GM19324 (cell line): ENCODE measurements at regions not wholly inside any gene's neighbourhood (a gene's known extent, or its start where the extent isn't known, plus 50 kb on each side); places are given as distances from the start of the nearest gene placed in this dataset.
"Not testable (repeated sequence)": the region's sequence is repeated elsewhere in the genome, so short reads cannot be mapped to it uniquely, and the experiment has no call there.

Source experiments
- ATAC-seq: cut with Tn5 transposase; IDR thresholded peaks from one replicate; pipeline ENCODE4 v1.9.1; 2021; ENCODE audit warnings: mild to moderate bottlenecking, moderate library complexity; ENCODE audit not compliant: unreplicated experiment, low FRiP score

- no peak for ATAC-seq
Observed at GRCh38 chr4:100679926-100680325, 162.1 kb upstream of the EMCN start.

DNA sequence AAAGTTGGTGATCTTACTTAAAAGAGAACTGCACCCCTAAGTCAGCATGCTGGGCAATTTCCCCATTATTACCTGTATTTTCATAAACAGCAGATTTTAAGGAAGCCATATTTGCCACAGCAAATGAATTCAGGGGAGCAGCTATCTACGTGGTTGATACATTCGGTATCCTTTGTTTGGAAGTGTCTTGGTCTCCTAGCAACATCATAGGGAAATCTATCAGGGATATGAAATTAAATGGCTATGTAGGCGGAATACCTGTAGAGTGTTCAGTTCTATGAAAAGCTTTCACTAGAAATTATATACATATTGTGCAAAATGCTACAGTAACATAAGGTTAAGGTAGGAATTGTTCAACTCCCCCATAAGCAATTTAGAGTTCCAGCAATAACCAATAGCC lies 157.2 kb upstream of the EMCN start:
- ATAC-seq: no peak

DNA sequence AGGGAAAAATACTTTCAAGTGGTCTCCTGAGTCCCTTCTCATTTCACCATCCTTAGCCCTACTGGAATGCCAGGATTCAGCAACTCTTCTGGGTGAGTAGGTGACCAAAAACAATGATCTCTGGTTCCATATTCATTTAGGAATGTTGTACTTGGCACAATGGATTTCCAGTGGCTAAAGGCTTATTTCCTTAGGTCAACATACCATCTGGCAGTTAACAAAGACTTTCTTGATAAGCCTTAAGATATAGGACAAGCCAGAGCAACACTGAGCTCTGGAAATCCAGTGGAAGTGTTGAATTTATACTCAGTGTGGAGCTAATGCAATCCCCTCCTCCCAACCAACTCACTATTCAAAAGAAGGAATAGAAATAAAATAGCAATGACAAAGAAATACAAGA lies 139.4 kb upstream of the EMCN start:
- no peak for ATAC-seq

DNA sequence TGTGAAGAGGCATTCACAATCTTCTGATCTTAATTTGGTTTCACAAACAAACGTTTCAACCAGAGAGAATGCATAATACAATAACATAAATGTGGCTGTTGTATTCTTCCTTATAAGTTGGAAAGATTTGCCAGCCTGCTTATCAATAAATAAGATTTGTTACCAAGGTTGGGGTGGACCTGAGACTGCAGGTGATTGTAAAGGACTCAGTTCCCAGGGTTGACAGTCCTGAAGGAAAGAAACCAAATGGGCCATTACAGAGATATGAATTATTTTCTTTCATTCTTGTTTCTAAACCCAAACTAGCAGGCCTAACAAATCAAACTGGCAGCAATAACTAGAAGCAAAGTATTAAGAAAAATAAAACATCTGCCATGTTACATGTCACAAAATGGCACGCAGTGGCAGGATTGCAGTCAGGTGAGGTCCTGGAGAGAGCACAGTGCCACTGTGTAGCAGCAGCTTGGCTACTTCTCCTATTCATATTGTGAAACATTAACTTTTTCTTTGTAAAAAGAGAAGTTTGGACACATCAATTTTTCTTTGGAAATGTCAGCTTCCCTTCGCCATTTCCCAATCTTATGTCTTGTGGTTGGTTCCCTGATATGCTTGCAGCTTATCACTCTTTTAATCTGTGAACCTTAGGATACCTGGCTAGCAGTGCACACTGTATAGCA lies 133.8 kb upstream of the EMCN start:
- ATAC-seq: no peak

DNA sequence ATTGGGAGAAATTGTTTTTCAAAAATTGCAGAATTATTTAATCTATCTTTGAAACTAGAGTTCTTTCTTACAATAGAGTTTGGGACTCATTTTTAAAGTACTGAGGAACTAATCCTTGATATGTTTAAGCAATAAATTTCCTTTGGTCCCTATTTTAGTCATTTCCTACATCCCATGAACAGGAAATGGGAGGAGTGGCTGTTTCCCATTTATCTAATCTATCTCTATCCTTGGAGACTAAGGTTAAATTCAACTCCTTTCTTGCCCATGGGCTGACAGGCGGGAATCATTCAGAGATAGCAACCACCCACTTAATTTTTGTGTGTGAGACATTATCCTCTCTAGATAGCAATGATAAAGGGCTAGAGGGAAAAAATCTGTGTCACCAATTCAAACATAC lies 131.6 kb upstream of the EMCN start:
- no peak for ATAC-seq

DNA sequence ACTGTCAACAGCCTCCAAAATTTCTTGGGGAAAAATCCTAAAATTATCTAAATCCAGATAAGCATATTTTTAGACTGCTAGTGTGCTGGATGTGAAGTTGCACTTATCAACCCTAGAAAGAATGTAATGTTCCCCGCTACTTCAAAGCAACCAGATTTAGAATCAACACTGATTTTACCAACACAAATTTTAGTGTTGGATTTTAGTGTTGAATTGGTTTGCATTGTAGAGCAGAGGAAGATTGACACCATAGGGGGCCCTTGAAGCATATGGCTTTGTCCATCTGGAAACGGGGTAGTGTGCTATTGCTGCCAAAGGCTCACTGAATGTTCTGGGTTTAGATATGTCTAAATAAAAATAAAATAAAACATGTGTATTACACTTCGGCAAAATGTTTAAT lies 126.3 kb upstream of the EMCN start:
- ATAC-seq: no peak

GRCh38 chr4:100641336-100641735 lies 123.5 kb upstream of the EMCN start:
- ATAC-seq: no peak

DNA sequence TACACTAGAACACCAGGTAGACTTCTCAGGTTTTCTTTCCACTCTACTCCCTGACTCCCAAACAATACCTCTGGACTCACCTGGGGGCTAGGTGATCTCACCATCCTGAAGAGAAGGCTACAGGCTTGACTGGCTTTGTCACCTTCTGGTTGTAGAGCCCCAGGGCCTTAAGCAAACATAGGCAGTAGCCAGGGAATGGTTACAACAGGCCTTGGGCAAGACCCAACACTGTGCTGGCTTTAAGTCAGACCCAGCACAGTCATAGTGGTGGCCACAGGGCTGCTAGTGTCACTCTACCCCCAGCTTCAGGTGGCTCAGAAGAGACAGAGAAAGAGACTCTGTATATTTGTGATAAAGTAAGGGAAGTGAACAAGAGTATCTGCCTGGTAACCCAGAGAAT lies 118.1 kb upstream of the EMCN start:
- no peak for ATAC-seq

DNA sequence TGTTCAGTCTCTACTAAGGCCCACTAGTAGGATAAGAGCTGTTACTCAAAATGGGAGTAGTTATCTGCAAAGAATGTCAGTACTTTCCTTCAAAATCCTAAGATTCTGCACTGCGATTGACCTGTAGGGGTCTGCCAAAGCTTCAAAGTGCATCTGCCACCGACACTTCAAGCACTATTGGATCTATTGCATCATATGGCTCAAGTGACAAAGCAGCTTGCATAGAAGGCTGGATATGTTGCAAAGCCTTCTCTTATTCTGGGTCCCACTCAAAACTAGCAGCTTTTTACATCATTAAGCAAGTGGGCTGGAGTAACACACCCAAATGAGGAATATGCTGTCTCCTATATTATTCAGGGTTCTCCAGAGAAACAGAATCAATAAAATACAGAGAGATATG lies 115.4 kb upstream of the EMCN start:
- no peak for ATAC-seq

DNA sequence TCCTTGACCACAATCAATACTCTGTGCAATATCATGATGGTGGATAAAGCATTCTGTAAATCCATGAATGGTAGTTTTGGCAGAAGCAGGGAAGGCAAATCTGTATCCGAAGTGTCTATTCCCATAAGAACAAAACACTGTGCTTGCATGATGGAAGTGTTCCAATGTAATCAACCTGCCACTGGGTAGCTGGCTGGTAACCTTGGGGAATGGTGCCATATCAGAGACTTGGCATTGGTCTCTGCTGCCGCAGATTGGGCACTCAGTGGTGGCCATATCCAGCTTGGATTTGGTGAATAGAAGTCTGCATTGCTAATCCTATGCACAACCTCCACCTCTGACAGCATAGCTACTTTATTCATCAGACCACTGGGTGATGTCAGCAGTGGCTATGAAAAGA lies 114.3 kb upstream of the EMCN start:
- no peak for ATAC-seq

DNA sequence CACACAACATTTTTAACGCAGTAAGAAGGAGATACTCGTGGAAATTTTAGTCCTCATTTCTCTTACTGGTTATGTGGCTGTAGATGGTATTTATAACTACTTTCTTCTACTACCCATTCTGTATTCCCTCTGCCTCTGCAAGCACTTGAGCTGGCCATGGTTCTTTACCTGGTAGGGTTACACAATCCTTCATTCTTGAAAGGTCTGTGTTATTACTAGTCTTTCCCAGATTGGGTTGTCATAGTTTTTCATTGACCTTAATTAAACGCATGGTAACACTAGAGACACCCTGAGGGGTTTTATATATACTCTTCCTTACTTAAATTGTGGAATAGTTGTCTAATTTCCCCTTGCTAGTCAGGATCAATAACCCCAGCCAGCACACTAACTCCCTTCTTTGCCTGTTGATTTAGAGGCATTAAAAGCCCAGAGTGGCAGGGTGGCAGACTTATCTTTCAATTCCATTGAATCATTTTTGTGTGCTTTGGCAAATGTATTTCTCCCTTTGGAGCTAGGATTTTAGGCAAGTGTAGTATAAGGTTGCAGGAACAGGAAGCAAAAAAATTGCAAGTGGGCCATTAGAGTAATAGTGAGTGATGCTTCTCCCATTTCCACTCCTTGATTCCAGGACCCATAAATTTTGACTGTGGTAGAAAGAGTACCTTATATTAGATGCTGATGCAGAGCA lies 113.6 kb upstream of the EMCN start:
- ATAC-seq: no peak

DNA sequence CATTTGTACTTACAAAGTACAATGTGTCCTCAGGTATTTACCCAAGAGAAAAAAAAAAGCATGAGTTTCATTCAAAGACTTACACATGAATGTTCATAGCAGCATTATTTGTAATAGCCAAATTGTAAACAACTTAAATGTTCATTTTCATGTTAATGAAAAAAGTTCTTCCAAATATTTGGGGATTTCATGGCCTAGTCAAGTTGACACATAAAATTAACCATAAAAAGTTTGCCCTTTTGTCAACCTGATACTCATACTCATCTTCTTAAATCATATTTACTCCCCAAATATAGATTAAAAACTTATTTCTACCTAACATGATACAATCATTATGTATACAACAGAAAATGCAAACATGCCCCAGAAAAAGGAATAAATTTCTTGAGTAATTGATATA lies 112.5 kb upstream of the EMCN start:
- no peak for ATAC-seq

GRCh38 chr4:100609810-100610209 lies 92.0 kb upstream of the EMCN start:
- no peak for ATAC-seq

DNA sequence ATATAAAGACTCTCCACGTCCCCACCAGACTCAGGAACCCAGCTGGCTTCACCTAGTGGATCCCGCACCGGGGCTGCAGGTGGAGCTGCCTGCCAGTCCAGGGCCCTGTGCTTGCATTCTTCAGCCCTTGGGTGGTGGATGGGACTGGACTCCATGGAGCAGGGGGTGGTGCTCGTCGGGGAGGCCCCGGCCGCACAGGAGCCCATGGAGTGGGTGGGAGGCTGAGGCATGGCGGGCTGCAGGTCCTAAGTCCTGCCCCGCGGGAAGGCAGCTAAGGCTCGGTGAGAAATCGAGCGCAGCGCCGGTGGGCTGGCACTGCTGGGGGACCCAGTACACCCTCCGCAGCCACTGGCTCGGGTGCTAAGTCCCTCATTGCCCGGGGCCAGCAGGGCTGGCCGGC lies 90.8 kb upstream of the EMCN start:
- not testable (repeated sequence) for ATAC-seq

- no peak for ATAC-seq
Observed at GRCh38 chr4:100605144-100605543, 87.3 kb upstream of the EMCN start.

- no peak for ATAC-seq
Observed at GRCh38 chr4:100593935-100594334, 76.1 kb upstream of the EMCN start.

DNA sequence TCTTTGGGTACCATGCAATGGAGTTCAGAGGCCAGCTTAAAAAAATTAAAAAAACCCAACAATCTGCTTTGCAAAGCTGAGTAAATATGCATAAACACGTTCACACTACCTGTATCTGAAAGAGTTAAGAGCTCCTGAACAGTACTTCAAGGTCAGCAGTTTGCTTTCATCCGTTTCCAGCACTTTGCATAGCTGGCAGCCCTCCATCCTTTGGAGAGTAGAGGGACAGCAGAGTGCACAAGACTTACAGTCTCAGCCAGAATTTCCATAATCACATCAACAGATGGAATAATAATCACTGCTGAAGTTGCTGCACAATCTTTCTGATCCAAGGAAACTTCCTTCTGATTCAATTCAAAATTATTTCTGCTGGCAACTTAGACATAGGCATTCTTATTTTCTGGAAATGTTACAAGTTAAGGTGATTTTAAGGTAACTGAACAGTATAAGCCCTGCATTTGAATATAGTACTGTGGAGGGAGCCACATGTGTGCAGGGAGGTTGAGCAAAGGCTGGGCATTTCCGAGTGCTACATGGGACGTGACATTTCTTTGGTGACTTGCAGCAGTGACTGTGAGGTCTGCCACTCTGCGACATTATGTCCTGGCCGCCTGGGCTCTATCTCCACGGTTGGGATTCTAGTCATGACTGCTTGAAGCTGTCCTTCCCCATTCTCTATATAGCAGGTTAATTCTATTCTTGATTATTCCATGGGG lies 73.5 kb upstream of the EMCN start:
- ATAC-seq: no peak

GRCh38 chr4:100590325-100590724 lies 72.5 kb upstream of the EMCN start:
- ATAC-seq: no peak

- ATAC-seq: no peak
Observed at GRCh38 chr4:100588076-100588475, 70.3 kb upstream of the EMCN start.

DNA sequence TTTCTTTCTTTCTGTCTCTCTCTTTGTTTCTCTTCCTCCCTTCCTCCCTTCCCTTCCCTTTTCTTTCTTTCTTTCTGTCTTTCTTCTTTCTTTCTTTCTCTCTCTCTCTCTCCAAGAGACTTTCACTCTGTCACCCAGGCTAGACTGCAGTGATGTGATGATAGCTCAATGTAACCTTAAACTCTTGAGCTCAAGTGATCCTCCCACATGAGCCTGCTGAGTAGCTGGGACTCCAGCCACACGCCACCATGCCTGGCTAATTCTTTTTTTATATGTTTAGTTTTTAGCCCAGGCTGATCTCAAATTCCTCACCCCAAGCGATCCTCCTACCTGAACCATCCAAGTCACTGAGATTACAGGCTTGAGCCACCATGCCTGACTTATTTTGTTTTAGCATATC lies 64.3 kb upstream of the EMCN start:
- ATAC-seq: no peak

GRCh38 chr4:100581337-100581736 lies 63.5 kb upstream of the EMCN start:
- no peak for ATAC-seq

DNA sequence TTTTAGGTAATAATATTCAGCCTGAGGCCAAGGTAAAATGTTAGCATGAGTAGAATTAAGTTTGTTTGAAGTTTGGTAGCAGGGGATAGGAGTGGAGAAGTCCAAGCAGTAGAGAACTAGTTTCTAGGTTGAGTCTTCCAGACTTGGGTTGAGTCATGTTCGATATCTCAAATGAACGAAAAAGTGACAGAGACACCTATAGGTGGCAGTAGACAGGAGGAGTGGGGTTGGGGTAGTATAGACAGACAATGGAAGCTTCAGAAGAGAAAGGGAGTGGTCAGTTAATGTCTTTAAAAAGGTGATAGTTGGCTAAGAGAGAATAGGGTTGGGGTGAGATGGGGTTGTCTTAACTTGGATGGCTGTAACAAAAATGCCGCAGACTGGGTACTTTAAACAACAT lies 58.7 kb upstream of the EMCN start:
- no peak for ATAC-seq
